ENCODE measurements at regions not wholly inside any gene's neighbourhood (a gene's known extent, or its start where the extent isn't known, plus 50 kb on each side); places are given as distances from the start of the nearest gene placed in this dataset.

DNA sequence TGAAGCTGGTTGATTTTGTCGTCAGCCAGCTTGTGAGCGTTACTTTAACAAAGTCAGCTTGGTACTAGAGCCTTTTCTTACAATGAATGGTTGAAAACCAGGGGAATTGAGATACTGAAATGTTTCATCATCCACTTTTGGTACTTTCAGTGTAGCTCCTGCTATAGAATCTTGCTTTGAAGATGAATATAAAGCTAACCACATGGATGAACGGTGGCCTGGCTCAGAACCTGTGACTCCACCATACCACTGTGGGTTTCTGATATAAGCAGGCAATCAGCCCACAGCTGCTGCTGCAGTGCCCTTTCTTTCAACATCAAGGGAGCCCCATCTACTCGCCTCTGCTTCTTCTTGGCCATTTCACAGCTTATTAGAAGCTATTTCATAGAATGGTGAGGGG lies 53.2 kb upstream of the GPR45 start:
- no peak for ATAC-seq
- TF ChIP-seq, protein P1, sequence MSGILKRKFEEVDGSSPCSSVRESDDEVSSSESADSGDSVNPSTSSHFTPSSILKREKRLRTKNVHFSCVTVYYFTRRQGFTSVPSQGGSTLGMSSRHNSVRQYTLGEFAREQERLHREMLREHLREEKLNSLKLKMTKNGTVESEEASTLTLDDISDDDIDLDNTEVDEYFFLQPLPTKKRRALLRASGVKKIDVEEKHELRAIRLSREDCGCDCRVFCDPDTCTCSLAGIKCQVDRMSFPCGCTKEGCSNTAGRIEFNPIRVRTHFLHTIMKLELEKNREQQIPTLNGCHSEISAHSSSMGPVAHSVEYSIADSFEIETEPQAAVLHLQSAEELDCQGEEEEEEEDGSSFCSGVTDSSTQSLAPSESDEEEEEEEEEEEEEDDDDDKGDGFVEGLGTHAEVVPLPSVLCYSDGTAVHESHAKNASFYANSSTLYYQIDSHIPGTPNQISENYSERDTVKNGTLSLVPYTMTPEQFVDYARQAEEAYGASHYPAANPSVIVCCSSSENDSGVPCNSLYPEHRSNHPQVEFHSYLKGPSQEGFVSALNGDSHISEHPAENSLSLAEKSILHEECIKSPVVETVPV (CRISPR knock-in tag; IDR thresholded peaks at IDR 0.05), result no peak
- TF ChIP-seq TOX (CRISPR knock-in tag; IDR thresholded peaks at IDR 0.05; ENCODE audit: borderline replicate concordance) (no peak), ZNF70 (CRISPR knock-in tag; IDR thresholded peaks at IDR 0.05) (no peak), ZNF8 (CRISPR knock-in tag; IDR thresholded peaks at IDR 0.05) (no peak), TCF4 (CRISPR knock-in tag; IDR thresholded peaks at IDR 0.05; ENCODE audit: borderline replicate concordance) (no peak), CSDC2 (CRISPR knock-in tag; IDR thresholded peaks at IDR 0.05) (no peak), BACH2 (CRISPR knock-in tag; IDR thresholded peaks at IDR 0.05; ENCODE audit: borderline replicate concordance) (no peak), ZNF565 (CRISPR knock-in tag; conservative IDR thresholded peaks at IDR 0.05; ENCODE audit: low read depth) (no peak)
- TF ChIP-seq, protein P2, sequence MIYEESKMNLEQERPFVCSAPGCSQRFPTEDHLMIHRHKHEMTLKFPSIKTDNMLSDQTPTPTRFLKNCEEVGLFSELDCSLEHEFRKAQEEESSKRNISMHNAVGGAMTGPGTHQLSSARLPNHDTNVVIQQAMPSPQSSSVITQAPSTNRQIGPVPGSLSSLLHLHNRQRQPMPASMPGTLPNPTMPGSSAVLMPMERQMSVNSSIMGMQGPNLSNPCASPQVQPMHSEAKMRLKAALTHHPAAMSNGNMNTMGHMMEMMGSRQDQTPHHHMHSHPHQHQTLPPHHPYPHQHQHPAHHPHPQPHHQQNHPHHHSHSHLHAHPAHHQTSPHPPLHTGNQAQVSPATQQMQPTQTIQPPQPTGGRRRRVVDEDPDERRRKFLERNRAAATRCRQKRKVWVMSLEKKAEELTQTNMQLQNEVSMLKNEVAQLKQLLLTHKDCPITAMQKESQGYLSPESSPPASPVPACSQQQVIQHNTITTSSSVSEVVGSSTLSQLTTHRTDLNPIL (CRISPR knock-in tag; IDR thresholded peaks at IDR 0.05; ENCODE audit: low read depth), result no peak
- TF ChIP-seq, protein P3, sequence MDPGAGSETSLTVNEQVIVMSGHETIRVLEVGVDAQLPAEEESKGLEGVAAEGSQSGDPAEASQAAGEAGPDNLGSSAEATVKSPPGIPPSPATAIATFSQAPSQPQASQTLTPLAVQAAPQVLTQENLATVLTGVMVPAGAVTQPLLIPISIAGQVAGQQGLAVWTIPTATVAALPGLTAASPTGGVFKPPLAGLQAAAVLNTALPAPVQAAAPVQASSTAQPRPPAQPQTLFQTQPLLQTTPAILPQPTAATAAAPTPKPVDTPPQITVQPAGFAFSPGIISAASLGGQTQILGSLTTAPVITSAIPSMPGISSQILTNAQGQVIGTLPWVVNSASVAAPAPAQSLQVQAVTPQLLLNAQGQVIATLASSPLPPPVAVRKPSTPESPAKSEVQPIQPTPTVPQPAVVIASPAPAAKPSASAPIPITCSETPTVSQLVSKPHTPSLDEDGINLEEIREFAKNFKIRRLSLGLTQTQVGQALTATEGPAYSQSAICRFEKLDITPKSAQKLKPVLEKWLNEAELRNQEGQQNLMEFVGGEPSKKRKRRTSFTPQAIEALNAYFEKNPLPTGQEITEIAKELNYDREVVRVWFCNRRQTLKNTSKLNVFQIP (CRISPR knock-in tag; IDR thresholded peaks at IDR 0.05; ENCODE audit: borderline replicate concordance, low read depth), result no peak
